GM19467 (cell line): ENCODE measurements at regions not wholly inside any gene's neighbourhood (a gene's known extent, or its start where the extent isn't known, plus 50 kb on each side); places are given as distances from the start of the nearest gene placed in this dataset.

Source experiments
- ATAC-seq: cut with Tn5 transposase; IDR thresholded peaks from one replicate; pipeline ENCODE4 v1.9.1; 2021; ENCODE audit warnings: mild to moderate bottlenecking, moderate library complexity; ENCODE audit not compliant: unreplicated experiment

- peak; percentile 63 for ATAC-seq
Observed at GRCh38 chrX:45758738-45759397, 558.2 kb upstream of the DIPK2B start.

GRCh38 chrX:45758319-45758718 lies 557.6 kb upstream of the DIPK2B start:
- no peak for ATAC-seq

GRCh38 chrX:45757272-45757671 lies 556.6 kb upstream of the DIPK2B start:
- ATAC-seq = no peak

- ATAC-seq = no peak
Observed at GRCh38 chrX:45756557-45756956, 555.9 kb upstream of the DIPK2B start.

DNA sequence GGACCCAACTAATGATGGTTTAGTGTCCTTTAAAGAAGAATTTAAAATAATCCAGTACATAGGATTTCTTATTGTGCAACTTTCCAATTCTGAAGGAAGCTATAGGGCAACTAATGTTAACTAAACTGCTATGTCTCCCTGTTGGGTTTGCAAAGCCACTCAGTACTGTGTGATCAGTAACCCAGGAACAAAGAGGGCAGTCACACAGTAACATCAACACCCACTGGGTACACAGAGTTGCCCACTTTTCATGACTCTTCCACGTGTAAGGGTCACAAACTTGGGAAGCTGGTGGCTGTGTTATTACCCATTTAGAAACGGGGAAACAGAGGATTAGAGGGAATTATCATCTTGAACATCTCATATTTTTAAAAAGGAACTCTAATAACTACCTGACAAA lies 555.0 kb upstream of the DIPK2B start:
- no peak for ATAC-seq

DNA sequence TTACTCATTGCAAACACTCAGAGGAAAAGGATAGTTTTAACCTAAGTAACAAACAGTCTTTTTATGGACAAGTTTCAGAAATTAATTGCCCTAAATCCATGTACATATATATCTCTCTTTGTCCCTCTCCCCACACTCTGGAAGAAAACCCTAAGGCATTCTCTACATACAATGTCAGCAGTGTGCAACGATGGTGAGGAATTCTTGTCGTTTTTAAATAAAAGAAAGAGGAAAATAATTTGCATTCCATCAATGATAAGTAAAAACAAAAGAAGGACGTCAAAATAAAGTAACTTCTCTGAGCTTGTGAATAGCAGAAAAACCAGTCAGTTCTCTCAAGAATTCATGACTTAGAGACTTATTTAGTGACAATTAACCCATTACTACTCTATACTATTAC lies 550.5 kb upstream of the DIPK2B start:
- no peak for ATAC-seq

DNA sequence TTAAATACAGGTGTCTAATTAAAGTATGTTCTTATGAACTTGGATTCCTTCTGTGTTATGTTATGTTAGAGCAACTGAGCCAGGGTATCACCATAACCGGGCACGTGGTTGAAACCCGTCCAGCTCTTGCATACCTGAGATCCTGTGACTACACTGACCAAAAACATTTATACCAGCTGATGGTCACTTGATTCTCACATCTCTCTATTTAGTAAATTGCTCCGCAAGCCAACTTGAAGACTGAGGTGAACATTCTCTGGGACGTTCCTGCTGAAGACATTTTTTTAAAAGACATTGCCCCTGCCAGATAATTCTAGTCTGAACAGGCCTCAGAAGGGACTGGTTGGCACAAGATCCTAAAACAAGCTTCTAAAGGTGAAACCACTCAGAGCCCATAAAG lies 550.0 kb upstream of the DIPK2B start:
- ATAC-seq = no peak

DNA sequence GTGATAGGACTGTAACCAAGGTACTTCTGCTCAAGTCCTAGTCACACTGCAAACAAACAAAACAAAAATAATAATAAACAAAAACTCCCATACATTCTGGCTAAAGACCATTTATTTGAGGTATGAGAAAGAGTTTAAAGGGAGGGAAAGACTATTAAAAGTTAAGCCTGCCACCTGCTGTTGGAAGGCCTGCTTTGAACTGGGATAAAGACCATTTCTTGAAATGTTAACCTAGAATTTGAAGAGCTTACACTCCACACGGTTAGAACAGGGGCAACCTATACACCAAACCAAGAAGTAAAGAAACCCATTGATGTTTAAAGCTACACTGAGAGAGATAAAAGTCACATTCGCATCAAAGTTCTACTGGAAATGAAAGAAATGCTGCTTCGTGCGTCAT lies 548.7 kb upstream of the DIPK2B start:
- ATAC-seq = no peak

GRCh38 chrX:45748369-45748774 lies 547.7 kb upstream of the DIPK2B start:
- ATAC-seq = no peak

DNA sequence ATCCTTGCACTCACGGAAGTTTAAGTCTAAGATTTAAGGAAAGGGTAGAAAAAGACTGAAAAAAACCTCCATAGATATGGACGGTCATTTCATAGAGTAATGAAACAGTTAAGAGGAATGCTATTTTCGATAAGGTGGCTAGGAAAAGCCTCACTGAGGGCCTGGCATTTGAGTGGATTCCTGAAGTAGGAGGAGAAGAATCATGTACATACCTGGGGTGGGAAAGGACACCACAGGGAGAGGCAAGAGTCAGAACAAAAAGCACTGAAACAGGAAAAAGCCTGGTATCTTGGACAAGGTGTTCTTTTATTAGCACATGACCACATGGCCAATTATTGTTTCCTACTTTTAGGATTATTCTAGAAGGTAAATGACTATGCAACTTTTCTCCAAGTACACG lies 547.2 kb upstream of the DIPK2B start:
- ATAC-seq = no peak

- ATAC-seq = no peak
Observed at GRCh38 chrX:45745479-45745878, 544.8 kb upstream of the DIPK2B start.

GRCh38 chrX:45743906-45744625 lies 543.4 kb upstream of the DIPK2B start:
- ATAC-seq = no peak

GRCh38 chrX:45743081-45743533 lies 542.4 kb upstream of the DIPK2B start:
- no peak for ATAC-seq

DNA sequence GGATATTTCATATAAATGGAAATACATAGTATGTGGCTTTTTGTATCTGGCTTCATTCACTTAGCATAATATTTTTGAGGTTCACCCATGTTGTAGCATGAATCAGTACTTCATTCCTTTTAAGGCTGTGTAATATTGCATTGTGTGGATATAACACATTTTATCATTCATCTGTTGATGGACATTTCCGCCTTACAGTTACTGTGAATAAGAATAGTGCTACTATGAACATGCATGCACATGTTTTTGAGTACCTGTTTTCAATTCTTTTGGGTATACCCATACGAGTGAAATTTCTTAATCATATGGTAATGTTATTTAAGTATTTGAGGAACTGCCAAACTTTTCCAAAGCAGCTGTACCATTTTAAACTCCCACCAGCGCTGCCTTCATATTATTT lies 539.6 kb upstream of the DIPK2B start:
- no peak for ATAC-seq

DNA sequence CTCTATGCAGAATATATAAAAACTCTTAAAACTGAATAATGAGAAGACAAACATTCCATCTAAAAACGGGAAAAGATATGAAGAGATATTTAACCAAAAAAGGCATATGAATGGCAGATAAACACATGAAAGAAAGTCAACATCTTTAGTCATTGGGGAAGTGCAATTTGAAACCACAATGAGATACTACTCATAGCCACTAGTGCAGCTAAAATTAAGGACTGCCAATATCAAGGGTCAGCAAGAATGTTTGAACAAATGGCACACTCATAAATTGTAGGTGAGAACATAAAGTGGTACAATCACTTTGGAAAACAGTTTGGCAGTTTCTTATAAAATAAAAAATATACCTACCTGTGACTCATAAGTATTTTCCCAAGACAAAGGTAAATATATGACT lies 534.9 kb upstream of the DIPK2B start:
- ATAC-seq = no peak

DNA sequence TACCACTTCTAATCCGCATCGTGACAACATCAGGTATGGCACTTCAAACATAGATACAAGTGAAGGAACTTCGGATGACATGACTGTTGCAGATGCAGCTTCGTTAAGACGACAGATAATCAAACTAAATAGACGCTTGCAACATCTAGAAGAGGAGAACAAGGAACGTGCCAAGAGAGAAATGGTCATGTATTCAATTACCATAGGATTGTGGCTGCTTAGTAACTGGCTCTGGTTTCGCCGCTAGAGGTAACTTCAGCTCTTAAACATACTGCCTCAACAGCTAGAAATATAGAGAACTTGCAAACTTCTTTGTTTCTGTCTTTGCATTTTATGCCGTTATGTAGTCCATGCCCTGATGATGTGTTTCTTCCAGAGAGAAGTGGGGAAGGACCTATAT lies 530.8 kb upstream of the DIPK2B start:
- ATAC-seq = no peak

DNA sequence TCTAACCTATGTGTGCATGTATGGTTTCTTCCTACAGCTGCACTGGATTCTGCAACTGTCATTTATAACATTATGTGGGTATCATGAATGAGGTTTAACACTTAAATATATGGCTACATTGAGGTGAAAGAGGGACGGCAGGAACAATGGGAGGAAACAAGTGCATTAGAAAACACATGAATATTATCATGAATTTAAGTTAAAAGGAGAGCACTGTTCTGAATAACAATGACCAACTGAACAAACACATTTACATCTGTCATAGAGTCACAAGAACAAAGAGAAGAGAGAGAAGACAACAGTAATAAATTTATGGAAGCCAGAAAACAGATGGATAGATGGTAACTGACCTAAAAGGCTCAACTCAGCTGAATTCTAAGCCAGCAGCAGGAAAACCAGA lies 527.1 kb upstream of the DIPK2B start:
- ATAC-seq = no peak

- ATAC-seq = no peak
Observed at GRCh38 chrX:45722471-45722870, 521.8 kb upstream of the DIPK2B start.

DNA sequence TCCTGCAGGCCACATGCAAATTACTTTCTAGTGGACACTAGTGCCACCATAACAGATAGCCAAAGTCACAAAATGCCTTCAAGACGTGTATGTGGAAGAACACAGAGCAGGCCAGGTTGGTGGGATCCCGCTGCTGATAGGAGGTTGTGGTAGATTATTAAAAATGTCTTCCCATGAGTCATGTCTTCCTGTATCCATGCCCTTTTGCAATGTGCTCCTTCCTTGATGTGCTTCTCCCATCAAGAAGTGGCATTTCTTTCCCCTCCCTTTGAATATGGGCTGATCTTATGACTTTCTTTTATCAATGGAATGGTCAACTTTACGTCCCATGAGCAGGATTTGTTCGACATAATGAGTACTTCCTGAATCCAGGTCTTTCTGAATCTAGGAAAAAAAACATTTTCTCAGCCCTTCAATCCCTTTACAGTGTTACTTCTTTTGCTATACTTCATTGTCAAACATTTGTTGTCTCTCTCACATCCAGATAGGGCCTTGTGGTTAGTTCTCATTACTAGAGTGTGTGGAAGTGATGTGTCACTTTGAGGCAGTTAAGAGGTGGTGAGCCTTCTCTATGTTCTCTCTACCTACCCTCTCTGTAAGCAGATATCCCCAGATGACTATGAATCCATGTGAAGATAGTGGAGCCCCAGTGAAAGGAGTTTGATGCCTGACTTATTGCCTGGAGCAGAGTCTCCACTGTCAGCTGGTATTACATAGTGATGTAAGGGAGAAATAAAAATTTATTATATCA lies 519.2 kb upstream of the DIPK2B start:
- ATAC-seq = no peak

GRCh38 chrX:45718676-45719075 lies 518.0 kb upstream of the DIPK2B start:
- no peak for ATAC-seq

DNA sequence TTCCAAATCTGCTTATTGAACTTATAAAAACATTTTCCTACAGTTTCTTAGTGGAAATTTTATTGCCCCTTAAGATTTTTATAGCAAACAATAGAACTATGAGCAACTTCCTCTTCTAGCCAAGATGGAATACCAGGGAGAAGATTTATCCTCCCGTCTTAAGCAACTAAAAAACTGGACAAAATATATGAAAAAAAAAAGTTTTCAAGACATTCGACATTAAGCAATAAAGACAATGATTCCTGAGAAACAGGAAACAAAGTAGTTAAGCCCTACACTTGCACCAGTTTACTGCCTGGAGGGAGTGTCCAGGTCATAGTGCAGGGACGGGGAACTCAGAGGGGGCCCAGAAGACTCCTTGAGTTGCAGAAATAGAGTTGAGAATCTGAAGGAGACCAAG lies 516.1 kb upstream of the DIPK2B start:
- no peak for ATAC-seq

- no peak for ATAC-seq
Observed at GRCh38 chrX:45715748-45716147, 515.1 kb upstream of the DIPK2B start.
